ENCODE measurements at regions not wholly inside any gene's neighbourhood (a gene's known extent, or its start where the extent isn't known, plus 50 kb on each side); places are given as distances from the start of the nearest gene placed in this dataset.

DNA sequence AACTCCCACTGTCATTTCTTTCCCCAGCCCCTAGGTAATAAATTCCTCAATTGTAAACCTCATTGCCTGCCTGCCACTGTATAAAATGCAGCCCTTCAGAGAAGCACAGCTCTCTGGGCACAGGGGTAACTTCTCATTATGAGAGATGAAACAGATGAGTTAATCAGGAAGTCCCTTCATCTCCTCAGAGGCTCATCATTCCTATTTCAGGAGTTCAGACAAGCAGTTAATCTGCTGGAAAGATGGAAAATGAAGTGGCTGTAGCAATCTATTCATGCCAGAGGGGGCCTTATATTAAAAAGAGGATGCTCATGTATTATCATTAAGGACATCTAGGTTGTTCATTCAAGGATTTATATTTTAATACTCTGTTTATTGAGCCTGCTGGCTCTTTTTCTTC, 519.5 kb upstream of the LMCD1 start:
- DNase-seq (ENCODE audit: low spot score) = no peak
- no peaks in the 10 kb centered on the region for H3K36me3 ChIP-seq (ENCODE audit: control insufficient read depth in 4 of 4, insufficient read depth in 3 of 4, low read depth in 1 of 4, low read length in 3 of 4)
- no peaks in the 10 kb centered on the region for H3K27me3 ChIP-seq (ENCODE audit: control insufficient read depth in 4 of 4, insufficient read depth in 4 of 4, low read length in 3 of 4)
- no peak overlapping the region for H3K27ac ChIP-seq (ENCODE audit: low read depth in 1 of 2, low read length in 2 of 2)
- H3K4me3 ChIP-seq (ENCODE audit: low read depth in 1 of 3, low read length in 3 of 3) = no peak overlapping the region
- H3K9ac ChIP-seq (ENCODE audit: low read depth in 1 of 2, low read length in 2 of 2) = no peak overlapping the region
- no peaks in the 10 kb centered on the region for H3K9me3 ChIP-seq (ENCODE audit: control insufficient read depth in 4 of 4, low read length in 3 of 4)
- no peak for TF ChIP-seq HNF4A (conservative IDR thresholded peaks at IDR 0.05)
- TF ChIP-seq, protein P1, sequence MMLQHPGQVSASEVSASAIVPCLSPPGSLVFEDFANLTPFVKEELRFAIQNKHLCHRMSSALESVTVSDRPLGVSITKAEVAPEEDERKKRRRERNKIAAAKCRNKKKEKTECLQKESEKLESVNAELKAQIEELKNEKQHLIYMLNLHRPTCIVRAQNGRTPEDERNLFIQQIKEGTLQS (IDR thresholded peaks at IDR 0.05) = no peak
- TF ChIP-seq, protein P2, sequence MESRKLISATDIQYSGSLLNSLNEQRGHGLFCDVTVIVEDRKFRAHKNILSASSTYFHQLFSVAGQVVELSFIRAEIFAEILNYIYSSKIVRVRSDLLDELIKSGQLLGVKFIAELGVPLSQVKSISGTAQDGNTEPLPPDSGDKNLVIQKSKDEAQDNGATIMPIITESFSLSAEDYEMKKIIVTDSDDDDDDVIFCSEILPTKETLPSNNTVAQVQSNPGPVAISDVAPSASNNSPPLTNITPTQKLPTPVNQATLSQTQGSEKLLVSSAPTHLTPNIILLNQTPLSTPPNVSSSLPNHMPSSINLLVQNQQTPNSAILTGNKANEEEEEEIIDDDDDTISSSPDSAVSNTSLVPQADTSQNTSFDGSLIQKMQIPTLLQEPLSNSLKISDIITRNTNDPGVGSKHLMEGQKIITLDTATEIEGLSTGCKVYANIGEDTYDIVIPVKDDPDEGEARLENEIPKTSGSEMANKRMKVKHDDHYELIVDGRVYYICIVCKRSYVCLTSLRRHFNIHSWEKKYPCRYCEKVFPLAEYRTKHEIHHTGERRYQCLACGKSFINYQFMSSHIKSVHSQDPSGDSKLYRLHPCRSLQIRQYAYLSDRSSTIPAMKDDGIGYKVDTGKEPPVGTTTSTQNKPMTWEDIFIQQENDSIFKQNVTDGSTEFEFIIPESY (IDR thresholded peaks at IDR 0.05) = no peak
- no peak for TF ChIP-seq YY1 (IDR thresholded peaks at IDR 0.05)
- TF ChIP-seq, protein P3, sequence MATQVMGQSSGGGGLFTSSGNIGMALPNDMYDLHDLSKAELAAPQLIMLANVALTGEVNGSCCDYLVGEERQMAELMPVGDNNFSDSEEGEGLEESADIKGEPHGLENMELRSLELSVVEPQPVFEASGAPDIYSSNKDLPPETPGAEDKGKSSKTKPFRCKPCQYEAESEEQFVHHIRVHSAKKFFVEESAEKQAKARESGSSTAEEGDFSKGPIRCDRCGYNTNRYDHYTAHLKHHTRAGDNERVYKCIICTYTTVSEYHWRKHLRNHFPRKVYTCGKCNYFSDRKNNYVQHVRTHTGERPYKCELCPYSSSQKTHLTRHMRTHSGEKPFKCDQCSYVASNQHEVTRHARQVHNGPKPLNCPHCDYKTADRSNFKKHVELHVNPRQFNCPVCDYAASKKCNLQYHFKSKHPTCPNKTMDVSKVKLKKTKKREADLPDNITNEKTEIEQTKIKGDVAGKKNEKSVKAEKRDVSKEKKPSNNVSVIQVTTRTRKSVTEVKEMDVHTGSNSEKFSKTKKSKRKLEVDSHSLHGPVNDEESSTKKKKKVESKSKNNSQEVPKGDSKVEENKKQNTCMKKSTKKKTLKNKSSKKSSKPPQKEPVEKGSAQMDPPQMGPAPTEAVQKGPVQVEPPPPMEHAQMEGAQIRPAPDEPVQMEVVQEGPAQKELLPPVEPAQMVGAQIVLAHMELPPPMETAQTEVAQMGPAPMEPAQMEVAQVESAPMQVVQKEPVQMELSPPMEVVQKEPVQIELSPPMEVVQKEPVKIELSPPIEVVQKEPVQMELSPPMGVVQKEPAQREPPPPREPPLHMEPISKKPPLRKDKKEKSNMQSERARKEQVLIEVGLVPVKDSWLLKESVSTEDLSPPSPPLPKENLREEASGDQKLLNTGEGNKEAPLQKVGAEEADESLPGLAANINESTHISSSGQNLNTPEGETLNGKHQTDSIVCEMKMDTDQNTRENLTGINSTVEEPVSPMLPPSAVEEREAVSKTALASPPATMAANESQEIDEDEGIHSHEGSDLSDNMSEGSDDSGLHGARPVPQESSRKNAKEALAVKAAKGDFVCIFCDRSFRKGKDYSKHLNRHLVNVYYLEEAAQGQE (IDR thresholded peaks at IDR 0.05) = no peak
- no peak for TF ChIP-seq EGR1 (IDR thresholded peaks at IDR 0.05; ENCODE audit: low read depth in 2 of 2)
- TF ChIP-seq RAD21 (IDR thresholded peaks at IDR 0.05) = no peak
- no peak for TF ChIP-seq RXRA (IDR thresholded peaks at IDR 0.05)
- TF ChIP-seq NR2F2 (IDR thresholded peaks at IDR 0.05) = no peak
- no peak for TF ChIP-seq FOXA1 (IDR thresholded peaks at IDR 0.05)
- TF ChIP-seq HNF4G (IDR thresholded peaks at IDR 0.05) = no peak
- no peak for TF ChIP-seq SP1 (IDR thresholded peaks at IDR 0.05)
- no peak for TF ChIP-seq FOXA2 (IDR thresholded peaks at IDR 0.05)
- TF ChIP-seq, protein P4, sequence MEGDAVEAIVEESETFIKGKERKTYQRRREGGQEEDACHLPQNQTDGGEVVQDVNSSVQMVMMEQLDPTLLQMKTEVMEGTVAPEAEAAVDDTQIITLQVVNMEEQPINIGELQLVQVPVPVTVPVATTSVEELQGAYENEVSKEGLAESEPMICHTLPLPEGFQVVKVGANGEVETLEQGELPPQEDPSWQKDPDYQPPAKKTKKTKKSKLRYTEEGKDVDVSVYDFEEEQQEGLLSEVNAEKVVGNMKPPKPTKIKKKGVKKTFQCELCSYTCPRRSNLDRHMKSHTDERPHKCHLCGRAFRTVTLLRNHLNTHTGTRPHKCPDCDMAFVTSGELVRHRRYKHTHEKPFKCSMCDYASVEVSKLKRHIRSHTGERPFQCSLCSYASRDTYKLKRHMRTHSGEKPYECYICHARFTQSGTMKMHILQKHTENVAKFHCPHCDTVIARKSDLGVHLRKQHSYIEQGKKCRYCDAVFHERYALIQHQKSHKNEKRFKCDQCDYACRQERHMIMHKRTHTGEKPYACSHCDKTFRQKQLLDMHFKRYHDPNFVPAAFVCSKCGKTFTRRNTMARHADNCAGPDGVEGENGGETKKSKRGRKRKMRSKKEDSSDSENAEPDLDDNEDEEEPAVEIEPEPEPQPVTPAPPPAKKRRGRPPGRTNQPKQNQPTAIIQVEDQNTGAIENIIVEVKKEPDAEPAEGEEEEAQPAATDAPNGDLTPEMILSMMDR (IDR thresholded peaks at IDR 0.05; ENCODE audit: low read depth, low read length, missing input control) = no peak
- TF ChIP-seq, protein P5, sequence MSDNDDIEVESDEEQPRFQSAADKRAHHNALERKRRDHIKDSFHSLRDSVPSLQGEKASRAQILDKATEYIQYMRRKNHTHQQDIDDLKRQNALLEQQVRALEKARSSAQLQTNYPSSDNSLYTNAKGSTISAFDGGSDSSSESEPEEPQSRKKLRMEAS (IDR thresholded peaks at IDR 0.05) = no peak
- TF ChIP-seq GABPA (IDR thresholded peaks at IDR 0.05 in 1 of 2, conservative IDR thresholded peaks at IDR 0.05 in 1 of 2) = no peak
- no peak for TF ChIP-seq TAF1 (conservative IDR thresholded peaks at IDR 0.05)
- no peak for TF ChIP-seq JUND (IDR thresholded peaks at IDR 0.05)
- H3K4me1 ChIP-seq (ENCODE audit: control insufficient read depth in 4 of 4, insufficient read depth in 4 of 4, low read length in 3 of 4) = no peaks in the 10 kb centered on the region
